Esophagus squamous epithelium (tissue), 4 donors: ENCODE measurements at regions not wholly inside any gene's neighbourhood (a gene's known extent, or its start where the extent isn't known, plus 50 kb on each side); places are given as distances from the start of the nearest gene placed in this dataset.

Source experiments
- CTCF ChIP-seq, 6 experiments: fragments of 450-650 bp in 4 of 6; fragments of 200-600 bp in 2 of 6; sonication (generic) in 2 of 6; IDR thresholded peaks; one replicate each; pipeline ENCODE4 v1.5.1; 2016 to 2019; ENCODE audit warnings: antibody characterized with exemption in 6 of 6, mild to moderate bottlenecking in 4 of 6, moderate library complexity in 4 of 6
- POLR2A ChIP-seq, 4 donors: fragments of 450-650 bp; IDR thresholded peaks; one replicate each; pipeline ENCODE4 v1.6.1; 2017; ENCODE audit warnings: antibody characterized with exemption in 4 of 4, mild to moderate bottlenecking in 4 of 4, moderate library complexity in 3 of 4

- TF ChIP-seq CTCF (IDR thresholded peaks at IDR 0.05) (no peak), POLR2A (IDR thresholded peaks at IDR 0.05) (no peak)
Measured at GRCh38 chr16:86227801-86228200, 282.5 kb upstream of the FOXF1 start.
